HG03108 (cell line): ENCODE measurements at regions not wholly inside any gene's neighbourhood (a gene's known extent, or its start where the extent isn't known, plus 50 kb on each side); places are given as distances from the start of the nearest gene placed in this dataset.

Source experiments
- ATAC-seq: cut with Tn5 transposase; IDR thresholded peaks from one replicate; pipeline ENCODE4 v1.9.1; 2021; ENCODE audit warnings: moderate library complexity; ENCODE audit not compliant: unreplicated experiment

DNA sequence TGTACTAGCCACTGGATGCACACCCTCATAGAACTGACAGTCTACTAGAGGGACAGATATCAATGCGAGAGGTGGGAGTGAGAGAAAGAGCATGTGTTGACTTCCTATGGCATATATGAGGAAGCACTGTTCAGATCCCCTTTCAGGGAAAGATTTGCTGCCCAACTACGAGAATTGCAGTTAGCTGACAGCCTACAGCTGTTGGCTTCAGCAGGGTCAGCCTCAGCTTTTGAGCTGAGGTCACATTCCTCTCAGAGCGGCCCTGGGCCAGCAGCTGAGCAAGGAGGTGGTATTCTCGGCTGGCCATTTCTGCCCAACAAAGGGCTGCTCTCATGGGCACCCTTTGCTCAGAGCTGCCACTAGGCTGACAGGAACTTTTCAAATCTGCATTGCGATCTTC is 580.2 kb downstream of the MID1IP1 start:
- ATAC-seq: no peak

DNA sequence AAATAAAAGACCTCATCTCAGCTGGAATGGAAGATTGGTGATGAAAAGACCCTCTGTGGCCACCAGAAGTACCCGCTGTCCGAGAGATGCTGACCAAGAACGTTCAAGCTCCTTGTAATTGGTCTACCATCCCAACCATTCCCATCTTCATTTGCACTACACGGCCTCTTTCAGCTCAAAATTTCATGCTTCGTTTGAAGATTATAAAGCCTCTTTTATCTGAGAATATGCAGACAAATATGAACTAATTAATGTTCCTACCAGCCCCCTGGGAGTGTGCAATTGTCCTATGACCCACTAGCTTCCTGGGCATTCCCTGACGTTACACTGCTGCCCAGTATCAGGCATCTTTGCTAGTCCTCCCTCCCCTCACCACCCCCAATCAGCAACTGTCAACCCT is 583.7 kb downstream of the MID1IP1 start:
- ATAC-seq: no peak

DNA sequence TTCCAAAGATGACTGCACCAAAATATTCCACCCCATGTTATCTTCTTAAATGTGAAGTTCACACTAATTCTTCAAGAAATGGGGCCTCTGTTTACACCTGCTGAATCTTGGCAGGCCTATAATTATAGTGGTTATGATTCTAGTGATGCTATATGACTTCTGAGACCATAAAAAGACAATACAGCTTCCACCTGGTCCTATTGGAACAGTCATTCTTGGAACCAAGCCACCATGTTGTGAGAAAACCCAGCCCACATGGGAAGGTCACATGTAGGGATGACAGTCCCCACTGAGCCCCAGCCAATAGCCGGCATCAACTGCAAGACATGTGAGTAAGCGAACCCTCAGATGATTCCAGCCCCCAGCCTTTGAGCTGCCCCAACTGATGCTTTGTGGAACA is 587.5 kb downstream of the MID1IP1 start:
- no peak for ATAC-seq

DNA sequence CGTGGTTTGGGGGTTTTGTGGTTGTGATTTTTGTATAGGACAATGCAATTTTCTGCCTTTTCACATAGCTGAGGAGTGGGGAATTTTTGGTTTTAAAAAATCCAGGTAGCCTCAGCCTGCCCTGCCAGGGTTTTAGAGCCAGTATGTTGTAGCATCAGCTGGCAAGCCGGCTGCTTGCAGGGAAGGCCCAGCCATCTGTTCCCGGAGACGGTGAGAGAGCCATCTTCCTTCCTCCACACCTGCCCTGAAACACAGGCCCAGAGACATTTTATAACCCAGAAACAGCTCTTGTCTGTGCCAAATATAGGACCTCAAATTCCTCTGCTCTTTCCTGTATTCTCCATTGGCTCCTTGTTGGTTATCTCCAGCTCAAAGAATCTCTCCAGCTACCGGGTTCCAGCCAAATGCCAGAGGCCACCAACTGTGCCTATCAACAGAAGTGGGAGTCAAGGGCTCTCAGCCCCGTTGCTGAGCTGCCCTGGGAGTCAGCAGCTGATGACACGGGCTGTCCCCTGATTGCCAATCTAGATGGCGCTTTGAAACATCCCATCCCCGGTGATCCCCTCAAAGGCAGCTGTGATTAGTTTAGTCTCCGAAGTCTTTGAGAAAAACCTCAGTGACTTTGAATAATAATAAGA is 595.2 kb downstream of the MID1IP1 start:
- no peak for ATAC-seq

DNA sequence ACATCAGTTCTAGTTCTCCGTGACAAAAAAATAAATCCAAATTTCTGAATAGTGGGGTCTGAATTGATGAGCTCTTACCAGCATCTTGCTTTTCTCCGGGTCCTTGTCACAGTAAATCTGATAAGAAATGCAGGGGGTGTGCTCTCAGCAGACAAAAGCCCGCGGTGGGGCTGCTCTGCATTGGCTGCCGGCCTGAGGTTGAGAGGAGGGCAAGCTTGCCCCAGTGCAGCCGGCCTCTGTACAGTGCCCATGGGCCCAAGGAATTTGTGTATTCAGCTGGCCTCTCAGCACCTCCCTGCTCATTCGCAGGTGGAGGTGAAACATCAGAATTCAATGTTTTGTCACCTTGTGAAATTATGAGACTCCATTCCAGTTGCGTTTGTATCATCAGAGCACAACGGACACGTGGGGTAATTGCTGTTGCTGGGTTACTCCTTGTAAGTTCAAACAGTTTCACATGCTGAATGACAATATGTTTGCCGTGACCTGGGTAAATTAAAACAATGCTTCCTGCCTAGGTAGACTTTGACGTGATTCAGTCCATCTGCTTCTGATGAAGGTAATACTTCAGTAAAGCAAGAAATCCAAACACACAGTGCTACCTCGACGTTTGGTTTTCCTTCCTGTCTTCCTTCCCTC is 596.4 kb downstream of the MID1IP1 start:
- no peak for ATAC-seq

DNA sequence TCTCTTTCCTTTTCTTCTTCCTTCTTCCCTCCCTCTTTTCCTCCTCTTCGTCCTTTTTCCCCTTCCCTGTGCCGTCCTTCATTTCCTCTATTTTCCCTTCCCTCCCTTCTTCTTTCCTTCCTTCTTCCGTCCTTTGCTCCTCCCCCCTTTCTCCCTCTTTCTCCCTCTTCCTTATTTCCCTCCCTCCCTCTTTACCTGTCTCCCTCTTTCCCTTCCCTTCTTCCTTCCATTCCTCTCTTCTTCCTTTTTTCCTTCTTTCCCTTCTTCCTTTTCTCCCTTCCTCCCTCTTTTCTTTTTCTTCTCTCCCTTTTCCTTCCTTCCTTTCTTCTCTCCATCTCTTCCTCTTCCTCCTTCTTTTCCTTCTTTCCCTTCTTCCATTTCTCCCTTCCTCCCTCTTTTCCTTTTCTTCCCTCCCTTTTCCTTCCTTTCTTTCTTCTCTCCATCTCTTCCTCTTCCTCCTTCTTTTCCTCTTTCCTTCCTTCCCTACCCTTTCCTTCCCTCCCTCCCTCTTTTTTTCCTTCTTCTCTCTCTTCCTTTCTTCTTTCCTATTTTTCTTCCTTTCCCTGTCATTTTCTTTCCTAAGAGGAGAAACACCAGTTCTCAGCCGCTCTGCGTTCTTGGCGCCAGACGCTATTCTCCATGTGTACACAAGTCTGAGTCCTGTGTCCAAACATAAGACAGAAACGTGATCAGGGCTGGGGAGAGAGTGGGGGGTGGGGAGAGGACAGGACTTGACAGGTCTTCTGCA is 597.1 kb downstream of the MID1IP1 start:
- no peak for ATAC-seq

DNA sequence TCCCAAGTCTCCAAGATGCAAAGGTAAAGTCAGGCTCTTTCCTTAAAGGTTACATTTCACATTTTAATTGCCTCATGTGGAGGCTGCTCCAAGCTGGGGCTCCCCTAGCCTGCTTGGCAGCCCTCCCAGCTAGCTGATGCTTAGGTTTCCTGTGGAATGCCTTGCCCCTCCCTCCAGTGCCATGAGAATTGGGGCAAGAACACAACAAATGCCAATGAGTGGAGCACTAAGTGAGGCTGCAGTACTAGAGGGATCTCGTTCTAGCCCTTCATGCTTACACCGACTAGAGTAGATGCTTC is 597.7 kb downstream of the MID1IP1 start:
- ATAC-seq: no peak

DNA sequence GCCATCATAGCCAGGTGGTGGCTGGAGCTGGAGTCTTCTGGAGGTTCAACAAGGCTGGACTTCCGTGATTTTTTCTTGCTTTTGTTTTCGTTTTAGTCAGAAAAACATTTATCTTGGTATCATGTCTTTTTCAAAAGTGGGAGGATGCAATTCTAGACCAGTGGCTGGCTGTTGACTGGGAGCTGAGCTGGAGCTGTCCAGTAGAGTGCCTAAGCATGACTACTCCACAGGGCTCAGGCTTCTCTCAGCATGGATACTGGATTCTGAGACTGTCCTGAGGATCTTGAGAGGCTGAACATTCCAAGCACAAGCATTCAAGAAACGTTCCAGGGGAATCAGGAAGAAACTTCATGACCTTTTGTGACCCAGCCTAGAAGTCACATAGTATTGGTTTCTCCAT is 598.1 kb downstream of the MID1IP1 start:
- no peak for ATAC-seq

DNA sequence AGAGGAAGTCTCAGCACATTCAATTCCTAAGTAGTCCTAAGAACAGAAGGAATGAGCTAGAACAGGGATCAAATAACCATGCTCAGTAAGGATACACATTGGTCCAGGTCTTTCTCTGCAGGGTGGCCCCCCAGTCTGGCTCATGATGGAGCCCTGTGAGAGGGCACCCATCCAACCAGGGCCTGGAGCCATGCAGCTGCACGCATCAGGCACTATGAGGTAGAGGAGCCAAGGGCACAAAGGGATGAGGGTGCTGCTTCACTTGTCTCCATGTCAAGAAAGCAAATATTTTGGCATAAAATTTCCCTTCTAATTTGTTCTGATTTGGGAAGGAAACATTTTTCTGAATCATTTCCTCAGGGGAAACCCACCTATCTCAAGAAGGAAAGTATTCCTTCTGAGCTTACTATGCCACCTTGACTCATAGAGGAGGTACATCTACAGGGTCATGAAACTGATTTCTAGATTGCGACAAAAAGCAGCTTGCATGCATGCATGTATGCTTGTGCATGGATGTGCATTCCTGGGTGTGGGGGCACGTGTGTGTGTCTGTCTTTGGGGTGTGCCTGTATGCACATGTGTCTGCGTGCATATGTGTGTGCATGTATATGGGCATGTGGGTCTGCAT is 600.3 kb downstream of the MID1IP1 start:
- ATAC-seq: no peak

DNA sequence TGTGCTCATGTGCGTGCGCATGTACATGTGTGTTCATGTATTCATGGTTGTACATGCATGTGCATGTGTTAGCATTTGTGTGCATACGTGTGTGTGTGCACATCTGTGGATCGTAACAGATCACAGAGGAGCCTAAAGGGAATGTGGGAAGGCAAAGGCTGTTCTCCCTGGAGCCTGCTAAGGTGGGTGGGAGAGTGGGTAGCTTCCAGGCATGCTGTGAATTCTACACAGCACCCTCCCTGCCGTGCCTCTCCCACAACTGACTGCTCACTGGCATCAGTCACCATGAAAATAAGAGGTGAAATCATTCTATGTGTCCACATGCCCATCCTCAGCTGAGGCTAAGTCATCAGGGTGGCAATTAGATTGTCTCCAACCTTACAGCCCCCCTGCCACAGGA is 600.9 kb downstream of the MID1IP1 start:
- no peak for ATAC-seq

DNA sequence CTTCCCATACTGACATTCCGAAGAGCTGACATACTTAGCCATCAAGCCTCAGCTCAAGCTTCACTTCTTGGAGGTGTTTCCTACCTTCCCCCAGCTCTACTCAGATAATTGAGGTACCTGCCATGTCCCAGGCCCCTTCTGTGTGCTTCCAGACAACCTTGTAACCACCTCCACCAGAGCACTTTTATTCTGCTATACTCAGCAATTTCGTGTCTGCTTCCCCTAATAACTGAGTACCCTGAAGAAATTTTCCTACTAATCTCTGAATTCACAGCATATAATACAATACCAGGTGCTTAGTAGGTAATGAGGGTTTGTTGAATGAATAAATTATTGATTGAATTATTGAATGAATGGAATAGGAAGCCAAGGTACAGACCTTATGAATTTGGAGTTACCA is 605.5 kb downstream of the MID1IP1 start:
- no peak for ATAC-seq

DNA sequence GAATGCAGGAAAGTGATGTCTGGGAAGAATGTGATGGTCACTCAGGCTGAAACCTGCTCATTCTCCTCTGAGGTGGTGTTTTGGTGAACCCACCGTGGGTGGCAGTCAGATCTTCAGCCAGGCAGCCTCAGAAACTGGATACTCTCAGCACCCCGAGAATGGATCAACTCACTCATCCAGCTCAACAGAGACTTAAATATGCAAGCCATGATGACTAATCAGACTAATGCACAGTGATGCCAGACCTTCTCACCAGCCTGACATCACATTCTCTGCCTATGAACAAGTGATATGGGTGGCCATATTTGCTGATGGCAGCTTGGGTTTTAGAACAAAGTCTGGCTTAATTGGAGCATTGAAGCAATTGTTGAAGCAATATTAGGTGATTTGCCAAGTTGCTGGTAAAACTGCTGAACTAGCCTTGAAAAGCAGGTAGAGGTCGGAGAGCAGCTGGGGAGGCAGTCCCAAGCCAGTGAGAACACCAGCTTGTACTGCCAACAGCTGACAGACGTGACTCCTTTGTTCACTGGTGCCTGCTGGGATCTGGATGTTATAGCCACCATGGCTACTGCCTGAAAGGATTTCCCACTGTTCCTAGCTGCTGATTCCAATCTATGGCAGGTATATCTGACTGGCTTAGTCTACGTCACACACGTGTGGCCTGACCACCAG is 608.1 kb downstream of the MID1IP1 start:
- ATAC-seq: no peak

DNA sequence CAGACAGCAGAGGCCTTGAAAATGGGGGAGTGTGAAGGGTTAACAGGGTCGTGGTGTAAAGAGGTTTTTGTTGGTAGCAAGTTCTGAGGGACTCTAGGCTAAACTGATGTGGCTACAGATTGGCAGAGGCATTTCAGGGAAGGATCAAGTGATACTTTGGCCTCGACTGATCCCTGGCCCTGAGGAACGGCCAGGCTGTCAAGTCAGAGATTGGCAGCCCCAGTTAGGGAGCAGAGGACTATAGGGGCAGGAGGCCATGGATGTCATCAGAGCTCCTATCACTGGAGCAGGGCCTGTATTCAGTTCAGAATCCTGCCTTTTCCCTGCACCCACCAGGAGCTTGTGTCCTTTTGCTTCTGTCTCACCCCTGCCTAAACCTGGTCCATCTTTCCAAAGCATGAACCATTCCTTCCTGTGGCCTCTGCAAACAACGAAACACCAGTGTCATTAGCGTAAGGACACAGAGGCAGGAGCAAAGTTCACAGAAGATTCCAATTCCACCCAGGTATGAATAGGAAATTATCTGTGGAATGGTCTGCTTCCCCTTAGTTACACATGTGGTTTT is 613.1 kb downstream of the MID1IP1 start:
- no peak for ATAC-seq

DNA sequence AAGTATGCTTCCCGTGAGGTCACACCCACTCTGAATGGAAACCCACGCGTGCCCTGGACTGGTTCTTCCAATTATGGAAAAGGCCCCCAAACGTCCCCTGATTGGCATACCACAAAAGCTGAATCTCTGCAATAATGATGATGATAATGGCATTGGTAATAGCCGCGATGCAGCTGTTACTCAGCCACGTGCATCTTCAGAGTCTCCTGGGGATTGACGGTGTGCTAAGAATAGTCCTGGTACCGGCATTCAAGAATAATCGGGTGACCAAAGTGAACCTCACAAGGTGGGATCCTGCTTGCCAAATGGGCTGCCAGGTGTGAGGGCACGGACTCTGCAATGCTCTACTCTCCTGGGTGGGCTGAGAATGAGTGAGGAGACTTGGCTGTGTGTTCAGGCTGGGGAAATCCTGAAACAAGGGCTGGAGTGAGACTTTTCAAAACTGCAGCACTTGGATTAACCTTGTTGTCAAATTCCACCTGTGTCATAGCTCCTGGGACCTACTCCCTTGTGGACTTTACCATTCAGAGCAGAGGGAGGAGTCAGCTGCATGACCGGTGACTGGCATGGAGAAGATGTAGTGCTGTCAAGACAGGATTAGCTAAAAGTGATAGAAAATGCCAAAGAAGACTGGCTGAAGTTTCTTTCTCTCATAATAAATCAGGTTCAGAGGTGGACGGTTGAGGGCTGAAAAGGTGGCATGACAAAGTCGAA is 615.4 kb downstream of the MID1IP1 start:
- no peak for ATAC-seq

DNA sequence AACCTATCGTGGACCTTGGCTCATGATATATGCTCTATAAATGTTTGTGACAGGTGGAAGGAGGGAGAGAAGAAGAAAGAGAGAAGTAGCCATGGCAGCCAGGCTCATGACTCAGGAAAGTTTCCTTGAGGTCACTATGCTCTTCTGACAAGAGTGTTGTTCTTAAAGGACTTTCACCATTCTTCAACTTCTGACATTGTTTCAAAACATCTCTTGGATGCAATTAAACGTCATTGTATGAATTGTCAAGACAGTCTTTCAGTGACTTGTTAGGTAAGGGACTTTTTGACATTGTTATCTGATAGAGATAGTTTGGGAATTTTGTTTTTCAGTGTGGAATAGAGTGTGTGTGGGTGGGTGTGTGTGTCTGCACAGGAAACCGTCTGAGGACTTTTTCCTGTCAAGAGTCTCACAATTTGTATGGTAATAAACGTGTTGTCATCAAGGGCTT is 617.0 kb downstream of the MID1IP1 start:
- no peak for ATAC-seq

DNA sequence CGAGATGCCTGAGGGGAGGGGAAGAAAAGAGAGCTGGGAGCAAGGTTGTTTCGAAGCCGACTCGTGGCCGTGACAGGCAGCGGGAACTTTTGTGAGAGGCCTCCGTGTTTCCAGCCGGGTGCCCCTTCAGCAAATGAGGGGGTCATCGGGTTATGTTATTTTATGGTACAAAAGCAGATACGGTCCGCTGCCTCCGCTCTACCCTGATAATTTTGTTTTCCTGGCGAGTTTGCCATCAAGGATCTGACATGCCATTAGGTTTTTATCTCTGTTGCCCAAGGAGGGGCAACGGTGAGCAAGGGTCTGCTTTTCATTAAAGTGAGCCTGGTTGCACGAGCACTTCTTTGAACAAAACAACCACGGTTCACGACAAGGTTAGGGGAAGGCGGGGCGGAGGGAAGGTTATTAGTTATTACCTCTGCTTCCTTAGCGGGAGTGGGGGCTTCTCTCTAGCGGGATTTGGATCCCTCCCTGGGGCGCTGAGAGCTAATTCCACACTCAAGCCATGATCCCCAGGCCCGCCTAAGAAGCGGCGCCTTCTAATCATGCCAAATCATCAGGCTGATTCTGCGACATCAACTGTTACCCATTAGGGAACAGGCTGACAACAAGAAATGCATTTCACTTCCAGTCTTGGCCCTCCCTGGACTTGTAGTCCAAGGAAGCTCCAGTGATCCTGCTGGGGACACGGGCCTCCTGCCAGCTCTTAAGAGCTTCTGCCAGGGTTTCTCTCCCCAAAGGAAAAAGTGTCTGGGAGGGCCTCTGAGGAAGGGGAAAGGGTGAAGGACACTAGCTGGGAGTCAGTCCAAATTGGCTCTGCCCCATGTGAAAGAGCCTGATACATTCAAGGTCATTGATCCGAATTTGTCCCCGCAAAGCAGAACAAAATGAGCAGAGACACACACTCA is 617.7 kb downstream of the MID1IP1 start:
- no peak for ATAC-seq

DNA sequence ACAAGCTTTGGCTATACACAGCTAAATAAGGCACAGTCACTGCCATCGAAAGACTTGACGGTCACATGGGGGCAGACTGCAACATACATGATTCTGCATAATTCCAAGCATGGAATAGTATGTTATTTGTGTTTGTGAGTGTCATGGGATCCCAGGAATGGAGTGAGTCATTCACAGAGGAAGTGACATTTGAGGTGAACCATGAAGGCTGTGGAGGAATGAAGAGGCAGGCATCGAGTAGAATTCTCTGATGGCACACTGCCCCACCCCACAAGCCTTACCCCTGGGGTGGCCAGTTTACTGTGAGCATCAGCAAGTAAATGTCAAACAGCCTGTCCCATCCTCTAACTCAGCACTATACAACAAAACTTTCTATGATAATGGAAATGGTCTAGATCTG is 619.7 kb downstream of the MID1IP1 start:
- ATAC-seq: no peak

DNA sequence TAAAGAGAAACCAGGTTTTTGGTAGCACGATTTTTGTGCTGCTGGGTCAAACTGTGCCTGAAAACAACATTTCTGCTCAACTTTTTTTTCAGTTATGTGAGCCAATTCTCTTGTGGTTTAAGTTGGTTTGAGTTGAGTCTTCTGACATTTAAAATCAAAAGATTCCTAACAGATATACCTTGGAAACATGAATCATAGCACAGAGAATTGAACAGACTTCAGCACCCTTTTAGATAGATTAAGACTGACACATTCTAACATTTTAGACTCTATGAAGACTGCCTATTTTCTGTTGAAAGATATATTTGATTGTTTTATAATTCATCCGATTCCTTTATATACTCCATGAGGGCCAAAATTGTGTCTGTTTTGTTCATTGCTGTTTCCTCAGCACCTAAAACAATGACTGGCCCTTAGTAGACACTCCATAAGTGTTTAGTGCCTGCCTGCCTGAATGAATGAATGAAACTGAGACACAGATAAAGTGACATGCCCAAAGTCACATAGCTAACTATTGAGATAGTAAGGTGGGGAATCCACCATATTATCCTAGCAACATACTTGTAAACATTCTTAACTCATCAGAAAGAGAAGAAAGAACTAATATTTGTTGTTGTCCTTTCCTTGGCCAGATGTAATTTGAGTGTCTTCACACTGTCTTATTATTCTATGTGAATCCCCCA is 624.0 kb downstream of the MID1IP1 start:
- ATAC-seq: no peak

DNA sequence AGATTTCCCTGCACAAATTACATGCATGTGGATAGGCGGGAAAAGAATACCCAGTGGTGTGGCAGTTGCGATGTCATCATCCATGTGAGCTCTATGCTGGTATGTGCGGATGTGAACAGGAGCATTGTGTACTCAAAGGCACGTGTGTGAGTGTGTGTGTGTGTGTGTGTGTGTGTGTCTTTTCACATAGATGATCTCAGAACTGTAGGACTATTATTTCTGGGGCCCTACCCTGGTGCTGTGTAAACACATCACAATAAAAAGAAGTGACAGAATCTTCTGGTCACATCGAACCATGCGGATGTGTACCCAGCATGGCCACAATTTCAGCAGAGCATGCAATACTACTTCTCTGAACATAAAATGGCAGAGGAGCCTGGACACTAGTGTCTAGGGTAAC is 624.8 kb downstream of the MID1IP1 start:
- ATAC-seq: no peak
